ENCODE measurements at regions not wholly inside any gene's neighbourhood (a gene's known extent, or its start where the extent isn't known, plus 50 kb on each side); places are given as distances from the start of the nearest gene placed in this dataset.
"Not testable (repeated sequence)": the region's sequence is repeated elsewhere in the genome, so short reads cannot be mapped to it uniquely, and the experiment has no call there.

GRCh38 chr11:39311888-39312287 is 2147.6 kb downstream of the LRRC4C start:
- not testable (repeated sequence) for DNase-seq (ENCODE audit: low spot score in 2 of 2); FAIRE-seq

GRCh38 chr11:39304586-39304985 is 2154.9 kb downstream of the LRRC4C start:
- FAIRE-seq: no peak
- no peak for DNase-seq (ENCODE audit: low spot score in 2 of 2)

- peak; percentile 83 for FAIRE-seq
- no peak for DNase-seq (ENCODE audit: low spot score in 2 of 2)
These were observed 2164.8 kb downstream of the LRRC4C start for GRCh38 chr11:39294648-39295047.

GRCh38 chr11:39288011-39288410 is 2171.4 kb downstream of the LRRC4C start:
- FAIRE-seq: no peak
- DNase-seq (ENCODE audit: low spot score in 2 of 2): no peak

- DNase-seq (ENCODE audit: low spot score in 2 of 2) (no peak), FAIRE-seq (no peak)
These were observed 2191.2 kb downstream of the LRRC4C start for GRCh38 chr11:39268176-39268690.

GRCh38 chr11:39255648-39256047 is 2203.8 kb downstream of the LRRC4C start:
- no peak for DNase-seq (ENCODE audit: low spot score in 2 of 2)
- FAIRE-seq: no peak

GRCh38 chr11:39249566-39250365 is 2209.7 kb downstream of the LRRC4C start:
- DNase-seq (ENCODE audit: low spot score in 2 of 2) (no peak), FAIRE-seq (no peak)

- DNase-seq (ENCODE audit: low spot score in 2 of 2): no peak
- no peak for FAIRE-seq
These were observed 2211.8 kb downstream of the LRRC4C start for GRCh38 chr11:39247570-39248137.

- DNase-seq (ENCODE audit: low spot score in 2 of 2) (no peak), FAIRE-seq (no peak)
These were observed 2219.9 kb downstream of the LRRC4C start for GRCh38 chr11:39239553-39239952.

- no peak for DNase-seq (ENCODE audit: low spot score in 2 of 2)
- FAIRE-seq: no peak
These were observed 2222.5 kb downstream of the LRRC4C start for GRCh38 chr11:39236916-39237315.

- FAIRE-seq (no peak), DNase-seq (ENCODE audit: low spot score in 2 of 2) (no peak)
These were observed 2237.8 kb downstream of the LRRC4C start for GRCh38 chr11:39221550-39222138.

- DNase-seq (ENCODE audit: low spot score in 2 of 2) (no peak), FAIRE-seq (no peak)
These were observed 2238.8 kb downstream of the LRRC4C start for GRCh38 chr11:39220501-39221230.

- FAIRE-seq (no peak), DNase-seq (ENCODE audit: low spot score in 2 of 2) (no peak)
These were observed 2239.4 kb downstream of the LRRC4C start for GRCh38 chr11:39220069-39220468.

GRCh38 chr11:39209981-39210380 is 2249.5 kb downstream of the LRRC4C start:
- FAIRE-seq: no peak

GRCh38 chr11:39205236-39205995 is 2254.0 kb downstream of the LRRC4C start:
- DNase-seq (ENCODE audit: low spot score in 2 of 2): no peak
- FAIRE-seq: no peak

More at GRCh38 chr11:39209981-39210380, 2249.5 kb downstream of the LRRC4C start:
- no peak for DNase-seq (ENCODE audit: low spot score in 2 of 2)

- DNase-seq (ENCODE audit: low spot score in 2 of 2): no peak
- FAIRE-seq: no peak
These were observed 2266.8 kb downstream of the LRRC4C start for GRCh38 chr11:39192671-39193070.

GRCh38 chr11:39190751-39191150 is 2268.7 kb downstream of the LRRC4C start:
- FAIRE-seq: no peak

GRCh38 chr11:39177678-39178077 is 2281.8 kb downstream of the LRRC4C start:
- FAIRE-seq: no peak

More at GRCh38 chr11:39190751-39191150, 2268.7 kb downstream of the LRRC4C start:
- DNase-seq (ENCODE audit: low spot score in 2 of 2): no peak

GRCh38 chr11:39174965-39175364 is 2284.5 kb downstream of the LRRC4C start:
- no peak for FAIRE-seq
- no peak for DNase-seq (ENCODE audit: low spot score in 2 of 2)

More at GRCh38 chr11:39177678-39178077, 2281.8 kb downstream of the LRRC4C start:
- DNase-seq (ENCODE audit: low spot score in 2 of 2): no peak

GRCh38 chr11:39174196-39174595 is 2285.3 kb downstream of the LRRC4C start:
- no peak for DNase-seq (ENCODE audit: low spot score in 2 of 2)
- no peak for FAIRE-seq

Measured in frontal cortex (tissue), 3 donors.